Left forelimb (tissue), 1 donor: ENCODE measurements at regions not wholly inside any gene's neighbourhood (a gene's known extent, or its start where the extent isn't known, plus 50 kb on each side); places are given as distances from the start of the nearest gene placed in this dataset.
"Not testable (repeated sequence)": the region's sequence is repeated elsewhere in the genome, so short reads cannot be mapped to it uniquely, and the experiment has no call there.

Experiments
- DNase-seq: peaks from one replicate; pipeline ENCODE4 v3.0.0-alpha.2; 2018; ENCODE audit warnings: low spot score

GRCh38 chr3:40949347-40949746, 250.0 kb upstream of the CTNNB1 start:
- DNase-seq: not testable (repeated sequence)

GRCh38 chr3:40951636-40952035, 247.7 kb upstream of the CTNNB1 start:
- DNase-seq: no peak

GRCh38 chr3:40961104-40961857, 238.0 kb upstream of the CTNNB1 start:
- DNase-seq: no peak

- DNase-seq: no peak
These were observed 236.6 kb upstream of the CTNNB1 start for GRCh38 chr3:40962721-40963120.

- DNase-seq: no peak
These were observed 230.6 kb upstream of the CTNNB1 start for GRCh38 chr3:40968666-40969065.

GRCh38 chr3:40969341-40969740, 230.0 kb upstream of the CTNNB1 start:
- DNase-seq: no peak

- no peak for DNase-seq
These were observed 229.4 kb upstream of the CTNNB1 start for GRCh38 chr3:40969756-40970466.

- DNase-seq: no peak
These were observed 227.8 kb upstream of the CTNNB1 start for GRCh38 chr3:40971191-40972168.

- no peak for DNase-seq
These were observed 227.0 kb upstream of the CTNNB1 start for GRCh38 chr3:40972350-40972749.

GRCh38 chr3:40973141-40973540, 226.2 kb upstream of the CTNNB1 start:
- no peak for DNase-seq

- no peak for DNase-seq
These were observed 223.6 kb upstream of the CTNNB1 start for GRCh38 chr3:40975711-40976121.

- DNase-seq: no peak
These were observed 223.1 kb upstream of the CTNNB1 start for GRCh38 chr3:40976241-40976640.

GRCh38 chr3:40978442-40978841, 220.9 kb upstream of the CTNNB1 start:
- no peak for DNase-seq

- no peak for DNase-seq
These were observed 219.3 kb upstream of the CTNNB1 start for GRCh38 chr3:40979962-40980361.

GRCh38 chr3:40980467-40980866, 218.8 kb upstream of the CTNNB1 start:
- DNase-seq: no peak

- no peak for DNase-seq
These were observed 214.1 kb upstream of the CTNNB1 start for GRCh38 chr3:40985195-40985594.

GRCh38 chr3:40988468-40988867, 210.8 kb upstream of the CTNNB1 start:
- DNase-seq: no peak

- no peak for DNase-seq
These were observed 209.9 kb upstream of the CTNNB1 start for GRCh38 chr3:40989141-40990061.

GRCh38 chr3:40990062-40990456, 209.2 kb upstream of the CTNNB1 start:
- DNase-seq: no peak

GRCh38 chr3:40992023-40992422, 207.3 kb upstream of the CTNNB1 start:
- no peak for DNase-seq

GRCh38 chr3:40994611-40995010, 204.7 kb upstream of the CTNNB1 start:
- DNase-seq: no peak
